IPS-18c (cell line): ENCODE measurements at regions not wholly inside any gene's neighbourhood (a gene's known extent, or its start where the extent isn't known, plus 50 kb on each side); places are given as distances from the start of the nearest gene placed in this dataset.

Experiments
- H3K4me3 ChIP-seq: 2 replicates; pipeline ENCODE4 v1.7.0; 2013; ENCODE audit warnings: low read depth, mild to moderate bottlenecking, low read length, moderate library complexity; ENCODE audit not compliant: insufficient read depth
- H3K9me3 ChIP-seq: one replicate; pipeline ENCODE4 v1.6.1; 2013; ENCODE audit warnings: mild to moderate bottlenecking, low read length, moderate library complexity; ENCODE audit not compliant: control insufficient read depth, insufficient read depth

GRCh38 chr2:240305369-240305962 lies 130.0 kb upstream of the GPC1 start:
- Histone ChIP-seq H3K9me3 (no peaks in the 10 kb centered on the region), H3K4me3 (no peak overlapping the region)

- no peaks in the 10 kb centered on the region for H3K9me3 ChIP-seq
- H3K4me3 ChIP-seq, result no peak overlapping the region
These were observed 129.3 kb upstream of the GPC1 start for GRCh38 chr2:240306185-240306584.

- H3K9me3 ChIP-seq, result no peaks in the 10 kb centered on the region
- H3K4me3 ChIP-seq, result no peak overlapping the region
These were observed 127.3 kb upstream of the GPC1 start for GRCh38 chr2:240308111-240308651.

GRCh38 chr2:240309214-240309613 lies 126.2 kb upstream of the GPC1 start:
- H3K9me3 ChIP-seq, result no peaks in the 10 kb centered on the region
- H3K4me3 ChIP-seq, result no peak overlapping the region

- H3K4me3 ChIP-seq, result no peak overlapping the region
- H3K9me3 ChIP-seq, result no peaks in the 10 kb centered on the region
These were observed 125.3 kb upstream of the GPC1 start for GRCh38 chr2:240310201-240310600.

GRCh38 chr2:240310645-240311044 lies 124.8 kb upstream of the GPC1 start:
- Histone ChIP-seq H3K4me3 (no peak overlapping the region), H3K9me3 (no peaks in the 10 kb centered on the region)

GRCh38 chr2:240311821-240312220 lies 123.6 kb upstream of the GPC1 start:
- Histone ChIP-seq H3K4me3 (no peak overlapping the region), H3K9me3 (no peaks in the 10 kb centered on the region)

- Histone ChIP-seq H3K4me3 (no peak overlapping the region), H3K9me3 (no peaks in the 10 kb centered on the region)
These were observed 116.1 kb upstream of the GPC1 start for GRCh38 chr2:240319221-240319854.

GRCh38 chr2:240319855-240320203 lies 115.6 kb upstream of the GPC1 start:
- H3K4me3 ChIP-seq, result no peak overlapping the region
- no peaks in the 10 kb centered on the region for H3K9me3 ChIP-seq

GRCh38 chr2:240320204-240320993 lies 115.1 kb upstream of the GPC1 start:
- Histone ChIP-seq H3K4me3 (no peak overlapping the region), H3K9me3 (no peaks in the 10 kb centered on the region)

- H3K4me3 ChIP-seq, result no peak overlapping the region
- H3K9me3 ChIP-seq, result no peaks in the 10 kb centered on the region
These were observed 113.1 kb upstream of the GPC1 start for GRCh38 chr2:240322231-240322955.

GRCh38 chr2:240322991-240323390 lies 112.5 kb upstream of the GPC1 start:
- Histone ChIP-seq H3K4me3 (no peak overlapping the region), H3K9me3 (no peaks in the 10 kb centered on the region)

- H3K4me3 ChIP-seq, result no peak overlapping the region
- H3K9me3 ChIP-seq, result no peaks in the 10 kb centered on the region
These were observed 111.7 kb upstream of the GPC1 start for GRCh38 chr2:240323601-240324291.

- no peaks in the 10 kb centered on the region for H3K9me3 ChIP-seq
These were observed 111.0 kb upstream of the GPC1 start for GRCh38 chr2:240324312-240325015.

GRCh38 chr2:240325016-240326007 lies 110.2 kb upstream of the GPC1 start:
- Histone ChIP-seq H3K4me3 (no peak overlapping the region), H3K9me3 (no peaks in the 10 kb centered on the region)

More at GRCh38 chr2:240324312-240325015, 111.0 kb upstream of the GPC1 start:
- H3K4me3 ChIP-seq, result no peak overlapping the region
